Keratinocyte (primary cell): ENCODE measurements at regions not wholly inside any gene's neighbourhood (a gene's known extent, or its start where the extent isn't known, plus 50 kb on each side); places are given as distances from the start of the nearest gene placed in this dataset.

Experiments used
- CTCF ChIP-seq, 3 experiments: IDR thresholded peaks in 1 of 3; conservative IDR thresholded peaks in 1 of 3; optimal IDR thresholded peaks in 1 of 3; 2 replicates in 2 of 3; 3 replicates in 1 of 3; pipeline versions ENCODE3 to v1.5.1; 2011; ENCODE audit warnings: low read length in 3 of 3, mild to moderate bottlenecking in 3 of 3, moderate library complexity in 2 of 3, control low read depth in 1 of 3, inconsistent platforms in 1 of 3; ENCODE audit not compliant: insufficient read depth in 2 of 3; ENCODE audit errors: extremely low read depth in 1 of 3
- EZH2 ChIP-seq: IDR thresholded peaks from one replicate; pipeline ENCODE4 v1.6.1; 2012; ENCODE audit warnings: inconsistent platforms, mild to moderate bottlenecking, low read length, moderate library complexity

- TF ChIP-seq CTCF (optimal IDR thresholded peaks at IDR 0.05 in 1 of 3, IDR thresholded peaks at IDR 0.05 in 1 of 3, conservative IDR thresholded peaks at IDR 0.05 in 1 of 3; ENCODE audit: extremely low read depth in 1 of 3, insufficient read depth in 2 of 3, low read length in 3 of 3) = no peak
- no peak for TF ChIP-seq EZH2
Observed at GRCh38 chr6:133590814-133591213, 298.1 kb upstream of the TCF21 start.
